CD4-positive, alpha-beta T cell (primary cell): ENCODE measurements at regions not wholly inside any gene's neighbourhood (a gene's known extent, or its start where the extent isn't known, plus 50 kb on each side); places are given as distances from the start of the nearest gene placed in this dataset.

Experiments used
- ATAC-seq: fragments of 200-7000 bp; cut with Tn5 transposase; one replicate; pipeline ENCODE4 v1.10.0; 2022; ENCODE audit warnings: mild to moderate bottlenecking; ENCODE audit not compliant: poor library complexity
- CTCF ChIA-PET: fragments of 350-600 bp; sonication (Branson Sonifier 250); formaldehyde crosslinking; loops from one replicate; lab custom pipeline; 2021; ENCODE audit warnings: antibody characterized with exemption, inconsistent platforms; lab: Charles Lee
- POLR2A ChIA-PET: fragments of 350-600 bp; sonication (Branson Sonifier 250); formaldehyde crosslinking; loops from one replicate; lab custom pipeline; 2021; ENCODE audit warnings: antibody characterized with exemption, inconsistent platforms; lab: Charles Lee
- DNase-seq, 14 experiments: peaks; one replicate each; pipeline ENCODE4 v3.0.0-alpha.2; 2013 to 2020; ENCODE audit warnings: mixed read lengths in 2 of 14
- H3K27ac ChIP-seq, 2 donors: one replicate each; pipeline versions ENCODE4 v1.5.1 to v1.7.0; 2013; ENCODE audit warnings: low read length in 2 of 2, low read depth in 1 of 2, mild to moderate bottlenecking in 1 of 2
- H3K27me3 ChIP-seq, 2 experiments: 1 replicate in 1 of 2; 2 replicates in 1 of 2; pipeline versions ENCODE4 v1.6.1 to v1.7.0; 2013; ENCODE audit warnings: low read length in 2 of 2, control low read depth in 1 of 2, mild to moderate bottlenecking in 1 of 2, moderate library complexity in 1 of 2; ENCODE audit not compliant: insufficient read depth in 2 of 2, control insufficient read depth in 1 of 2
- H3K36me3 ChIP-seq: one replicate; pipeline ENCODE4 v1.6.1; 2013; ENCODE audit warnings: low read length, control low read depth; ENCODE audit not compliant: insufficient read depth
- H3K4me1 ChIP-seq: one replicate; pipeline ENCODE4 v1.6.1; 2013; ENCODE audit warnings: low read length, control low read depth; ENCODE audit not compliant: insufficient read depth
- H3K4me3 ChIP-seq: one replicate; pipeline ENCODE4 v1.5.1; 2013; ENCODE audit warnings: mild to moderate bottlenecking, low read length, moderate library complexity
- H3K9me3 ChIP-seq, 2 experiments: 1 replicate in 1 of 2; 2 replicates in 1 of 2; pipeline versions ENCODE4 v1.6.1 to v1.7.0; 2013; ENCODE audit warnings: low read length in 2 of 2, mild to moderate bottlenecking in 2 of 2, control low read depth in 1 of 2, moderate library complexity in 1 of 2; ENCODE audit not compliant: control insufficient read depth in 1 of 2, insufficient read depth in 1 of 2
- H3K27ac Mint-ChIP-seq: one replicate; pipeline ENCODE4 v1.8.0; 2020; ENCODE audit warnings: mixed read lengths
- H3K27me3 Mint-ChIP-seq: one replicate; pipeline ENCODE4 v1.8.0; 2021; ENCODE audit warnings: mixed read lengths
- H3K36me3 Mint-ChIP-seq: one replicate; pipeline ENCODE4 v1.8.0; 2021; ENCODE audit warnings: low read depth, mixed read lengths
- H3K4me1 Mint-ChIP-seq: one replicate; pipeline ENCODE4 v1.8.0; 2021; ENCODE audit warnings: low read depth, mixed read lengths
- H3K4me3 Mint-ChIP-seq: one replicate; pipeline ENCODE4 v1.8.0; 2020; ENCODE audit warnings: mild to moderate bottlenecking, mixed read lengths
- H3K9me3 Mint-ChIP-seq: one replicate; pipeline ENCODE4 v1.8.0; 2020; ENCODE audit warnings: mixed read lengths
- intact Hi-C, 2 experiments: fragments of 100-400 bp; cut with DNase I in 1 of 2; cut with micrococcal nuclease in 1 of 2; formaldehyde crosslinking; loops; one replicate each; pipeline versions ENCODE4 v1.15.1 to v1.9.0; 2023 to 2025; cut with DNase I, micrococcal nuclease
- TF ChIP-seq, protein P1 (sequence below): fragments of 200-600 bp; IDR thresholded peaks from one replicate; pipeline ENCODE4 v1.8.0; 2022; ENCODE audit warnings: antibody characterized with exemption, mild to moderate bottlenecking

DNA sequence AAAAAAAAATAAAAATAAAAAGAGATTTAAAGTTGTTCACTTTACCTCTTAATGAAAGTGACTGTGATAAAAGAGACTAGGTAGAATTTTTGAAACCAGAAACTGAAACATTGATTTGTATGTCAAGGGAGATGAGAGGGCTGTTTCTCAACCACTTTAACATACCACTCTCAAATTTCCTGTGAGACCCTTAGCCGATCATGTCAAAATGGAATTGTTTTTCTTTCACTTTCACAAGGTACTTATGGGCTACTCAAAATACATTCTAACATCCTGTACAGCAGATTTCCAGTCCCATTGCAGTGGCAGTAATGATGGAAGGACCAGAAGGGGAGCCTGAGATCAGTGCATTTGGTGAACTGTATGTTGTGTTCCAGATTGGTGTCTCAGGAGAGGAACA, 261.2 kb downstream of the PPP1R3A start:
- H3K4me1 Mint-ChIP-seq = no peaks in the 10 kb centered on the region
- DNase-seq (no peak), ATAC-seq (no peak)
- ChIA-PET POLR2A (no interaction called here), CTCF (interaction anchor here (1.5 kb wide), 1 partner anchor 14 kb away, joined by 4 read pairs; no protein-coding TSS in a partner anchor)
- intact Hi-C loops = no loop called here
- H3K27me3 Mint-ChIP-seq = no peaks in the 10 kb centered on the region
- no peak overlapping the region for H3K27ac Mint-ChIP-seq
- H3K4me1 ChIP-seq = no peaks in the 10 kb centered on the region
- H3K4me3 Mint-ChIP-seq = no peak overlapping the region
- no peak overlapping the region for H3K27ac ChIP-seq
- no peaks in the 10 kb centered on the region for H3K36me3 Mint-ChIP-seq
- no peaks in the 10 kb centered on the region for H3K9me3 ChIP-seq
- no peaks in the 10 kb centered on the region for H3K9me3 Mint-ChIP-seq
- TF ChIP-seq, protein P1, sequence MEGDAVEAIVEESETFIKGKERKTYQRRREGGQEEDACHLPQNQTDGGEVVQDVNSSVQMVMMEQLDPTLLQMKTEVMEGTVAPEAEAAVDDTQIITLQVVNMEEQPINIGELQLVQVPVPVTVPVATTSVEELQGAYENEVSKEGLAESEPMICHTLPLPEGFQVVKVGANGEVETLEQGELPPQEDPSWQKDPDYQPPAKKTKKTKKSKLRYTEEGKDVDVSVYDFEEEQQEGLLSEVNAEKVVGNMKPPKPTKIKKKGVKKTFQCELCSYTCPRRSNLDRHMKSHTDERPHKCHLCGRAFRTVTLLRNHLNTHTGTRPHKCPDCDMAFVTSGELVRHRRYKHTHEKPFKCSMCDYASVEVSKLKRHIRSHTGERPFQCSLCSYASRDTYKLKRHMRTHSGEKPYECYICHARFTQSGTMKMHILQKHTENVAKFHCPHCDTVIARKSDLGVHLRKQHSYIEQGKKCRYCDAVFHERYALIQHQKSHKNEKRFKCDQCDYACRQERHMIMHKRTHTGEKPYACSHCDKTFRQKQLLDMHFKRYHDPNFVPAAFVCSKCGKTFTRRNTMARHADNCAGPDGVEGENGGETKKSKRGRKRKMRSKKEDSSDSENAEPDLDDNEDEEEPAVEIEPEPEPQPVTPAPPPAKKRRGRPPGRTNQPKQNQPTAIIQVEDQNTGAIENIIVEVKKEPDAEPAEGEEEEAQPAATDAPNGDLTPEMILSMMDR = no peak
- H3K27me3 ChIP-seq = no peaks in the 10 kb centered on the region
- H3K4me3 ChIP-seq = no peak overlapping the region
- no peaks in the 10 kb centered on the region for H3K36me3 ChIP-seq

DNA sequence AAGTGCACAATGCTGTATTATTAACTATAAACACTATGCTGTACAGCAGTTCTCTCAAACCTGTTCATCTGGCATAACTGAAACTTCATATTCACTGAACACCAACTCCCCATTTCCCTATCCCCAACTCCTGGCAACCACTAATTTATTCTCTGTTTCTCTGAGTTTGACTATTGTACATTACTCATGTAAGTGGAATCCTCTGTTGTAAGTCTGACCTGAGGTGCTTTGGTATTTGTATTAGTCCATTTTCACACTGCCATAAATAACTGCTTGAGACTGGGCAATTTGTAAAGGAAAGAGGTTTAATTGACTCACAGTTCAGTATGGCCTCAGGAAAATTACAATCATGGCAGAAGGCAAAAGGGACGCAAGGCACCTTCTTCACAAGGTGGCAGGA, 266.3 kb downstream of the PPP1R3A start:
- no peaks in the 10 kb centered on the region for H3K36me3 Mint-ChIP-seq
- H3K27me3 Mint-ChIP-seq = no peaks in the 10 kb centered on the region
- CTCF ChIA-PET = no interaction called here
- Histone ChIP-seq H3K9me3 (no peaks in the 10 kb centered on the region), H3K27ac (no peak overlapping the region), H3K36me3 (no peaks in the 10 kb centered on the region), H3K4me1 (no peaks in the 10 kb centered on the region), H3K4me3 (no peak overlapping the region), H3K27me3 (no peaks in the 10 kb centered on the region)
- H3K27ac Mint-ChIP-seq = no peak overlapping the region
- POLR2A ChIA-PET = no interaction called here
- no peak for DNase-seq
- no peaks in the 10 kb centered on the region for H3K4me1 Mint-ChIP-seq
- intact Hi-C loops = no loop called here
- no peak for ATAC-seq
- TF ChIP-seq, protein P1 = no peak
- H3K9me3 Mint-ChIP-seq = no peaks in the 10 kb centered on the region
- no peak overlapping the region for H3K4me3 Mint-ChIP-seq

DNA sequence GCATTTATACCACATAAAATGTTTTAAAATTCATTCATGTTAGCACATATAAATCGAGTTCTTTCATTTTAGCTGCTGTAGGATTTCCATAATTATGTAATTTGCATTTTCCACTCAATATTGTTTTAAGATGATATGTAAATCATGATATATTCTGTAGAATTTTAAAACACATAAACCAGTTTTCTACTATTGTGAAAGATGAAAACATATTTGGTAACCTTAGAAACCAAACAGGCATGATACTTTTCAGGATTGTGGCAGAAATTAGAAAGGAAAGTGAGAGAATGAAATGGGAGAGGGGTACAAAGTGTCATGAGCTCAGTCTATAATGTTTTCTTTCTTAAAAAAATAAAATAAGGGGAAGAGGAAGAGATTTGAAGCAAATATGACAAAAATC, 269.3 kb downstream of the PPP1R3A start:
- TF ChIP-seq, protein P1 = no peak
- DNase-seq (no peak), ATAC-seq (no peak)
- no peaks in the 10 kb centered on the region for H3K4me1 ChIP-seq
- no peaks in the 10 kb centered on the region for H3K9me3 ChIP-seq
- H3K27ac Mint-ChIP-seq = no peak overlapping the region
- intact Hi-C loops = no loop called here
- ChIA-PET POLR2A (no interaction called here), CTCF (no interaction called here)
- no peaks in the 10 kb centered on the region for H3K27me3 Mint-ChIP-seq
- H3K9me3 Mint-ChIP-seq = no peaks in the 10 kb centered on the region
- no peak overlapping the region for H3K4me3 ChIP-seq
- H3K27ac ChIP-seq = no peak overlapping the region
- no peaks in the 10 kb centered on the region for H3K36me3 Mint-ChIP-seq
- no peaks in the 10 kb centered on the region for H3K36me3 ChIP-seq
- no peak overlapping the region for H3K4me3 Mint-ChIP-seq
- no peaks in the 10 kb centered on the region for H3K4me1 Mint-ChIP-seq
- H3K27me3 ChIP-seq = no peaks in the 10 kb centered on the region
